DND-41 (cell line): ENCODE measurements at regions not wholly inside any gene's neighbourhood (a gene's known extent, or its start where the extent isn't known, plus 50 kb on each side); places are given as distances from the start of the nearest gene placed in this dataset.

Source experiments
- ATAC-seq: fragments of 200-7000 bp; cut with Tn5 transposase; 3 replicates; pipeline ENCODE4 v1.9.1; 2021; ENCODE audit warnings: low read depth; ENCODE audit not compliant: insufficient read depth
- DNase-seq: peaks from one replicate; pipeline ENCODE4 v3.0.0-alpha.2; 2020
- H2AFZ ChIP-seq: 2 replicates; pipeline ENCODE4 v1.6.0; 2012; ENCODE audit warnings: low read depth, low read length
- H3K27ac ChIP-seq: 2 replicates; pipeline ENCODE4 v1.5.1; 2012; ENCODE audit warnings: low read length, inconsistent platforms
- H3K27me3 ChIP-seq: fragments of 200-600 bp; sonication (generic); 2 replicates; pipeline ENCODE4 v1.6.0; 2012; ENCODE audit warnings: low read length, mild to moderate bottlenecking, inconsistent platforms; ENCODE audit not compliant: insufficient read depth, poor library complexity
- H3K36me3 ChIP-seq: 2 replicates; pipeline ENCODE4 v1.5.1; 2012; ENCODE audit warnings: low read length, inconsistent platforms; ENCODE audit not compliant: insufficient read depth
- H3K4me1 ChIP-seq: 2 replicates; pipeline ENCODE4 v1.5.1; 2012; ENCODE audit warnings: mild to moderate bottlenecking, low read length; ENCODE audit not compliant: insufficient read depth
- H3K4me2 ChIP-seq: 2 replicates; pipeline ENCODE4 v1.6.0; 2012; ENCODE audit warnings: mild to moderate bottlenecking, moderate library complexity, low read length, inconsistent platforms; ENCODE audit not compliant: insufficient read depth
- H3K4me3 ChIP-seq, 2 experiments: fragments of 200-600 bp in 1 of 2; shearing (Covaris generic) in 1 of 2; 2 replicates each; pipeline ENCODE4 v1.5.1; 2012 to 2016; ENCODE audit warnings: inconsistent platforms in 2 of 2, low read length in 2 of 2, mild to moderate bottlenecking in 2 of 2, low read depth in 1 of 2, moderate library complexity in 1 of 2
- H3K79me2 ChIP-seq: 2 replicates; pipeline ENCODE4 v1.6.0; 2012; ENCODE audit warnings: low read length, inconsistent platforms; ENCODE audit not compliant: insufficient read depth
- H3K9ac ChIP-seq: 2 replicates; pipeline ENCODE4 v1.6.0; 2012; ENCODE audit warnings: low read depth, mild to moderate bottlenecking, inconsistent platforms, low read length, moderate library complexity
- H3K9me3 ChIP-seq: 2 replicates; pipeline ENCODE4 v1.5.1; 2012; ENCODE audit warnings: low read length, moderate library complexity, mild to moderate bottlenecking, inconsistent platforms; ENCODE audit not compliant: insufficient read depth, severe bottlenecking
- H4K20me1 ChIP-seq: 2 replicates; pipeline ENCODE4 v1.6.0; 2012; ENCODE audit warnings: low read length; ENCODE audit not compliant: insufficient read depth
- EZH2 ChIP-seq: IDR thresholded peaks from 3 replicates; pipeline ENCODE4 v1.6.1; 2012; ENCODE audit warnings: borderline replicate concordance, low read depth, mild to moderate bottlenecking, moderate library complexity, low read length, inconsistent platforms; ENCODE audit not compliant: severe bottlenecking
- TF ChIP-seq, protein P1 (sequence below): IDR thresholded peaks from 2 replicates; pipeline ENCODE4 v1.5.1; 2012; ENCODE audit warnings: borderline replicate concordance, low read length, moderate library complexity, mild to moderate bottlenecking; ENCODE audit not compliant: poor library complexity, severe bottlenecking; ENCODE audit errors: extremely low read depth

DNA sequence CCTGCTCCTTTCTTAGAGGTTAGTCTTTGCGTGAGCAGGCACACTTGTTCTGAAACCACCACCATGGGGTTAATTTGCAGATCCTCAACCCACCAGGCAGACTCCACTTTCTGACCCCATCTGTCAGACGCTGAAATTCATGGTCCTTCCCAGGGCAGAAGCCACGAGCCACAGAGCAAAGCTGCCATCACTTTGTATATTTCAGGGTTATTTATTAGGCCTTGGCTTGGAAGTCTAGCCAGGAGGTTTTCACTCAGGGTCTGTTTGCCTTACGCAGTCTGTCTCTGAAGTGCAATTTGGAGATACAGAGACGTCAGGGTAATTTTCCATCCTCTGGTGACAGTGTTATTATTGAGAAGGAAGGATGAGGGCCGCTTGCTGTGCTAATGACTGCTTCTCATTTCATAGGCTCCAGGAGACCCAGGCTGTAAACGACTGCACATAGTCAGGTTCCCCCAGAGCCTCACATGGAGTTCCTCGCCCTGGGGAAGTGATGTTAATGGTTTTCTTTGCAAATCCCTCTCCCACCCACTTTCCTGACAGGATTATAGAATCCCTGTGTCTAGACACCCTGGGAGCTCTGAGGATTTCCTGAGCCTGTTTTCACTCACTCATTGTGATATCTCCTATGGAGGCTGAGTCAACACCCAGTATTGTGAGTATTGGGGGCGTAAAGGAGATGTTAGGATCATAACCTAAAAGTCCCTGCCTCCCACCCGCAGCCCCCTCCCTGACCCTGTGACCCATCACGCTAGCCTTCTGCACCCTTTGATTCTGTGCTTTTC is 269.0 kb downstream of the ABCC12 start:
- Histone ChIP-seq H2AFZ (no peak overlapping the region), H3K4me2 (no peak overlapping the region), H3K27me3 (peaks cover 2% of the 10 kb centered on the region), H3K79me2 (no peaks in the 10 kb centered on the region), H3K9me3 (no peaks in the 10 kb centered on the region), H3K27ac (no peak overlapping the region), H3K36me3 (no peaks in the 10 kb centered on the region), H3K4me1 (no peaks in the 10 kb centered on the region), H3K4me3 (no peak overlapping the region), H3K9ac (no peak overlapping the region), H4K20me1 (no peaks in the 10 kb centered on the region)
- TF ChIP-seq, protein P1, sequence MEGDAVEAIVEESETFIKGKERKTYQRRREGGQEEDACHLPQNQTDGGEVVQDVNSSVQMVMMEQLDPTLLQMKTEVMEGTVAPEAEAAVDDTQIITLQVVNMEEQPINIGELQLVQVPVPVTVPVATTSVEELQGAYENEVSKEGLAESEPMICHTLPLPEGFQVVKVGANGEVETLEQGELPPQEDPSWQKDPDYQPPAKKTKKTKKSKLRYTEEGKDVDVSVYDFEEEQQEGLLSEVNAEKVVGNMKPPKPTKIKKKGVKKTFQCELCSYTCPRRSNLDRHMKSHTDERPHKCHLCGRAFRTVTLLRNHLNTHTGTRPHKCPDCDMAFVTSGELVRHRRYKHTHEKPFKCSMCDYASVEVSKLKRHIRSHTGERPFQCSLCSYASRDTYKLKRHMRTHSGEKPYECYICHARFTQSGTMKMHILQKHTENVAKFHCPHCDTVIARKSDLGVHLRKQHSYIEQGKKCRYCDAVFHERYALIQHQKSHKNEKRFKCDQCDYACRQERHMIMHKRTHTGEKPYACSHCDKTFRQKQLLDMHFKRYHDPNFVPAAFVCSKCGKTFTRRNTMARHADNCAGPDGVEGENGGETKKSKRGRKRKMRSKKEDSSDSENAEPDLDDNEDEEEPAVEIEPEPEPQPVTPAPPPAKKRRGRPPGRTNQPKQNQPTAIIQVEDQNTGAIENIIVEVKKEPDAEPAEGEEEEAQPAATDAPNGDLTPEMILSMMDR = no peak
- no peak for TF ChIP-seq EZH2
- DNase-seq (no peak), ATAC-seq (no peak)

DNA sequence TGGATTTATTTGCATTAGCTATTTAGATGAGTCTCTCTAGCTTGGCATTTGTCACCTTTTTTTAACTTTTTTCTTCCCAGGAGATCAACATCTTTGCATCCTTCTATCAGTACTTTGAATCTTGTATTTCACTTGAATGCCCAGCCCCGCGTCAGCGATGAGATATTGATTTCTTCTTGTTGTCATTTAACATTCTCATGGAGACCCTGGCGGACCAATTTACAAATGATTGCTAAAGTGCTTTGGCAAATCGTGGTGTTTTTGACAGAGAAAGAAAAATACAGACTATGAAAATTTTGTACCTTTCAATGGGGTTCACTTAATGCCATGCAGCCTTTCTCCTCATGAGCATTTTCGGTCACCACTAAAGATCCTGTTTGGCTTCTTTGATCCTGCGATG is 269.7 kb downstream of the ABCC12 start:
- no peaks in the 10 kb centered on the region for H3K9me3 ChIP-seq
- H4K20me1 ChIP-seq = no peaks in the 10 kb centered on the region
- ATAC-seq (no peak), DNase-seq (no peak)
- peaks cover 2% of the 10 kb centered on the region for H3K27me3 ChIP-seq
- H3K9ac ChIP-seq = no peak overlapping the region
- H2AFZ ChIP-seq = no peak overlapping the region
- H3K36me3 ChIP-seq = no peaks in the 10 kb centered on the region
- no peaks in the 10 kb centered on the region for H3K4me1 ChIP-seq
- no peak overlapping the region for H3K4me3 ChIP-seq
- no peaks in the 10 kb centered on the region for H3K79me2 ChIP-seq
- H3K27ac ChIP-seq = no peak overlapping the region
- TF ChIP-seq, protein P1 = no peak
- no peak overlapping the region for H3K4me2 ChIP-seq

DNA sequence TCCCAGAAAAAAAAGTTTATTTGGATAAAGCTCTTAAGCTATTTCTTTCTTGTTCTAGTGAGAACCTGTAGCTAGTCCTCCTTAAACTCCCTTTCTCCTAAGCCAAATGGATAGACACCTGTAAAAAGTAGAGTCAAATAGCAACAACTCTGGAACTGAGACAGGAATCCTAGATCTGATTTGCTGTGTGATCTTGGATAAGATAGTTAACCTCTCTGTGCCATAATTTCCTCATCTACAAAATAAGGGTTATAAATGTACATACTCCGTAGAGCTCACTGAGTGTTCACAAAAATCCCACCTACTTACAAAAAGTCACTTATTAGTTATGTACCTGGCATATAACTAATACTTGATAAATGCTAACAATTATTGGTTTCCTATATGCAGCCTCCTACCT is 270.3 kb downstream of the ABCC12 start:
- H3K4me1 ChIP-seq = no peaks in the 10 kb centered on the region
- no peak overlapping the region for H3K27ac ChIP-seq
- no peak overlapping the region for H2AFZ ChIP-seq
- H3K4me3 ChIP-seq = no peak overlapping the region
- no peaks in the 10 kb centered on the region for H3K36me3 ChIP-seq
- H4K20me1 ChIP-seq = no peaks in the 10 kb centered on the region
- H3K27me3 ChIP-seq = peaks cover 2% of the 10 kb centered on the region
- H3K9me3 ChIP-seq = no peaks in the 10 kb centered on the region
- no peaks in the 10 kb centered on the region for H3K79me2 ChIP-seq
- TF ChIP-seq, protein P1 = no peak
- TF ChIP-seq EZH2 = no peak
- H3K9ac ChIP-seq = no peak overlapping the region
- H3K4me2 ChIP-seq = no peak overlapping the region
- ATAC-seq = no peak
- DNase-seq = no peak
